NCI-H69 (cell line): ENCODE measurements at regions not wholly inside any gene's neighbourhood (a gene's known extent, or its start where the extent isn't known, plus 50 kb on each side); places are given as distances from the start of the nearest gene placed in this dataset.

Experiments used
- DNase-seq: peaks from one replicate; lab custom pipeline; 2025; lab: John Stamatoyannopoulos, UW

DNA sequence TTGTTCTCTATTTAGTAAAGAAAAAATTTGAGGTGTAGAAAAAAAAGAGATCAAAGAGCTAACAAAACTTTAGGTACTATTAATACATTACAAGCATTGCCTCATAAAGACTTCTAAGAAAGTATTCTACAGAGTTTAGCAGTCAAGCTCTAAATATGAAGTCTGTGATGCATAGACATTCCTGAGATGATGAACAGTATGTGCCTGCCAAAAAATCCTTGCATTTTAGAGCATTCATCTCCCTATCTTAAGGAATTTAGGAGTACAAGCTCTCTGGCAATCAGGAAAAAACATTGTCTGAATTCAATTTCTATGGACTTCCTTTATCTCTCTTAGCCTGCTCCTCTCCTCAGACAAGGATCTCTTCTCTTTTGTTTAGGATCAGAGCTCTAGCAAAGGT, 202.6 kb upstream of the LRFN5 start:
- DNase-seq = no peak

DNA sequence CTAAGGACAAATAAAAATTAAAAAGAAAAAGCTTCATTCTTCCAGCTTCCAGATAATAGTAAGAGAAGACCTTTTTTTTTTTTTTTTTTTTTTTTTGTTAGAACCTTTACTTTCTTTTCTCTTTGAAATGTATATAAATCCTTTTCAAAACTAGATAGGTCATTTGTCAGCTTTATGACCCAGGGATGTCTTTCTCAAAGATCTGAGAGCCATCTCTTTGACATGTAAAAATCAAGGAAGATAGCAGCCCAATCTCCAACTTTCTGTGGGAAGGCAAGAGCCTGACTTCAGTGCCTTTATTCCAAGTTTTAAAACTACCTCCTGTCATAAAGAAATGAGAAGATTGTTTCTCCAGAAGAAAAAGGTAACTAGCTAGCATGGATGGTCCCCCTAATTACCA, 203.3 kb upstream of the LRFN5 start:
- no peak for DNase-seq

DNA sequence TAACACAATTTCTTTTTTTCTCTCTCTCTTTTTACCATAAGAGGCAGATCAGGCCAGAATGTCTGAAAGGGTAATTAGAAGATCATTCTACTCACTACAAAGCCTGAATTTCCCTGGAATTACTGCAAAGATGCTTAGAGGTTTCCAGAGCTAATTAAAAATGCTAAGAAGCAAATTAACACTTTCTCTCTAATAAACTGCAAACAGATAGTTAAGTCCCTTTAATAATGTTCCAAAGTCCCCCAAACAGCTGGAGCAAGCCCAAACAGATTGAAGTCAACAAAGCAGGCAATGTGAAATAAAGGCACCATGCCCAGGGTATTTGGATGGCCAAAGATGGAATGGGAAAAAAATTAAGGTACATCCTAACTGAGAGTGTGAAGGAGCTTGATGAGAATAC, 208.8 kb upstream of the LRFN5 start:
- DNase-seq = no peak

DNA sequence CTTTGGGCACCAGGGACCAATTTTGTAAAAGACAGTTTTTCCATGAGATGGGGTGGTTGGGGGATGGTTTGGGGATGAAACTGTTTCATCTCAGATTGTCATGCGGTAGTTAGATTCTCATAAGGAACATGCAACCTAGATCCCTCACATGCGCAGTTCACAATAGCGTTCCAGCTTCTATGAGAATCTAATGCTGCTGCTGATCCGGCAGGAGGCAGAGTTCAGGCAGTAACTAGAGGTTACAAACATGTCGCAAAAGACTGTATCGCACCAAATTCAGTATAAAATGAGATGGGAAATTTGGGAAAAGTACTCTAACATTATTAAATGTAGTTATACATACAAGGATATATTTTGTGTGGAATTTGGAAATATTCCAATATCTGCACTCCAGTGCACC, 213.2 kb upstream of the LRFN5 start:
- no peak for DNase-seq

DNA sequence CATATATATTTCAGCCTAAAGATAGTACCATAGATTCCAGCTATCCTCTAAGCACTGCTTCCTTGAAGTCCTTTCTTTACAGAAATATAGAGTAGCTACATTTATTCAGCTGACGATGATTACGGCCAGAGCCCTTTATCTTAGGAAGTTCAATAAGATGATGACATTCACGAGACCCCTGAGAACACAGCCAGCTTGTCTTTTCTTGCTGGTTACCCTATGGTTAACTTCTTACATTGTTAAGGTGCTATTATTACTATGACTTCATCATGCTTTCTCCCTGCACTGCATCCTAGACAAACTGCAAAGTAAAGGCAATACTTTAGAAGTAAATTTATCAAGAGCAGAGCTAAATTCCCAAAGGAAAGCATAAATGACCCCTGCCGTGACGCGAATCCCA, 214.4 kb upstream of the LRFN5 start:
- DNase-seq = no peak

DNA sequence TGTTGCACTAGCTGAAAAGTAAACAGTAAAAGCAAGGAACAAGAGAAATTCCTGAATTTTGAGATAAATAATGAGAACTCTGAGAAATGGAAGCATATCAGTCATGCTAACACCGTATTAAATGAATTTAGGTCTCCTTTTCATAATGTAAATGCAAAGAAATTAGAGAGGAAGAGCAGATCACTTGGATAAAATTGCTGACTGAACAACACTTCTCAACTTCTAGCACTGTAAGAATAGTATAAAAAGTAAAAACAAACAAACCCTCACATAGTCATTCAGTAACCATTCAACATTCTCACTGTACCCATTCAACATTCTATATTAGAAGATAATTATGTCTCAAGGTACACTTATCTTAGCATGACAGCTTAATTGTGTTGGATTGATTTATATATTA, 217.3 kb upstream of the LRFN5 start:
- DNase-seq = no peak

DNA sequence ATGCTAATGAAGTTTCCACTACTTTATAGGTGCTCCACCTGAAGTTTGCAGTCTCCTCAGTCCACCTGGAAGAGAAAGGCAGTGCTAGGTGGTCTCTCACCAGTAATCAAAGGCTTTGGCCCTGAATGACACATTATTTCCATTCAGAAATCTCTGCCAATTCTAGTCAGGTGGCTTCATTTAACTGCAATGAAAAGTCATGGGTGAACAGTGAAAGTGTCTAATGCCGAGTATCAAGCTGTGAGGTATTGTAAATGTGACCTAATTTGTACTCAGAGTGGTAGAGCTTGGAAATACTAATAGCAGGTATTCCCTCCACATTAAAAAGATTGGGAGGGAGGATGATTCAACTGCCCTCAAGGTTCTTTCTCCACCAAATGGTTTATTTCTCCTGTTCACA, 220.9 kb upstream of the LRFN5 start:
- peak; percentile 90 for DNase-seq

DNA sequence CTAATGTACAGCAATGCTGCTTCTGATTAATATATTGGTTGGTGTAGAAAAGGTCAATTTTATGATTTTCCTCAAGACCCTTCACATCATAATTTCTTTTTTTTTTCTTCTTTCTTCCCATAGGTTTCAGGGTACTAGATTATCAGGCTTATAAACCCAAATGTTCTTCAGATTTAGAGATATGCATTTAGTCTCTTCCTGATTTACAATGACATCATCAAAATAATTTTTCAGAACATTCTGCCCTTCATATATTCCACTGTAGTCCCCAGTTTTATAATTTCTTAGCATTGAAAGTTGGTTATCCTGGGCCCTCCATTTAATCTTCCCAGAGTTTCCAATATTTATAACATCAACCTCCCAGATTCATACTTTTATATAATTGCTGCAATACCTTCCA, 226.7 kb upstream of the LRFN5 start:
- no peak for DNase-seq

DNA sequence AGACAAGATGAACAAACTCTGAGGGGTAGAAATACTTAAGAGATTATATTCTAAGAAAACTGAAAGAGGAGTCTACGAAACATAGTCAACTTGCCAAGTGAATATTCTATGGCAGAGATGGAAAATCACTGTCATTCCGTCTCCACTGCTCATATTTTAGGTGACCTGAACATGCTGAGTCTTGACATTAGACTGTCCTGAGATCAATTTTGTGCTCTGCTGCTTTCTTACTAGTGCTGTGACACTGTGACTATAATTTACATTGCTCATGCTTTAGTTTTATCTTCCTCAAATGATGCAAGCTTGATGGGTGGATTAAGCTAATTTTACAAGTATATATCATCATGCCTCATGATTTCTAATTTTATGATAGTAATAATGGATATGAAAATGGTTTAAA, 228.2 kb upstream of the LRFN5 start:
- no peak for DNase-seq

DNA sequence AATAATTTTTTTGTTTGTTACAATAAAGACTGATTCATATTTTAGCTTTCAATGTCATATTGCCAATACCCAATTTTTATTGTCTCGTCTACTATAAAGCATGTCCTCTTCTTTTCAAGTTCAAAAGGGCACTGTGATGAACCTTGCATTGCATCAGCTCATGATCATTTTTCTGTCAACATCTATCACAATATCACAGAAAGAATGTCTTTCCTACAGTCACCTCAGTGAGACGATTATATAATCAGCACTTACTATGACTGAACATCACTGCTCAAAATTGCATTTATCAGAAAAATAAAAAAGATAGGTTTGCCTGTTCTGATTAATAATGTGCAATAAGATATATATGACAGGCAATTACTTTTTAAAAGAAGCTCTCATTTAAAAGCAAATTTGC, 228.7 kb upstream of the LRFN5 start:
- DNase-seq = no peak

DNA sequence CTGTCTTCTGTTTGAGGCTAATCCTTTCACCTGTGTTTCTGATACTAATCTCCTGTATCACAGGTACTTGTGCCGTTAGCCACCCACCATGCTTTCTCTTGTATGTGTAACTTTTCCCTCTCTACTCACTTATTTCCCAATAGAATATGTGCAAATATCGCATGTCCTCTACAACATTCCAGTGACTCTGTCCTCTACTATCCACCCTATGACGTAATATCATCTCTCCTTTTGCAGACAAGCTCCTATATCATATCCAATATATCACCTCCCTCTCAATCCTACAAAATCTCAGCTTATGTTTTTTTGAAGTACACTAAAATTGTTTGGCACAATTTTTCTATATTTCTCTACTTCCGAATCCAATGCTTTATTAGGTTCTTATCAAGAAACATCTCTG, 232.6 kb upstream of the LRFN5 start:
- DNase-seq = no peak

DNA sequence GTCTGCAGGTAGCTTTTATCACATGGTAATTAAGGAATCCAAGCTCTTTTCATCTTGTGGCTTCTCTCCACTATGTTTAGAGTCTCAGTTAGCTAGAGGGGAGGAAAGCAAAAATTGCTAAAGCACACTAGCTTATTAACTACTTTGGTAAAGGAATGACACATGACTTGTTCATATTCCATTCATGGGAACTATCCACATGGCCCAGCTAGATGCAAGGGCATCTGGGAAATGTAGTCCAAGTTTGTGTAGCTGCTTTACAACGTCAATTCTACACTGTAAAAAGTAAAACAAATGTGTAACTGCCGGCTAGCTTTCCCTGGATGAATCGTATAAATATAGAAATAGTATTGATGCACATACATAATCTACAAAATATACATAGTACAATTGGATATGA, 244.5 kb upstream of the LRFN5 start:
- peak; percentile 48 for DNase-seq

DNA sequence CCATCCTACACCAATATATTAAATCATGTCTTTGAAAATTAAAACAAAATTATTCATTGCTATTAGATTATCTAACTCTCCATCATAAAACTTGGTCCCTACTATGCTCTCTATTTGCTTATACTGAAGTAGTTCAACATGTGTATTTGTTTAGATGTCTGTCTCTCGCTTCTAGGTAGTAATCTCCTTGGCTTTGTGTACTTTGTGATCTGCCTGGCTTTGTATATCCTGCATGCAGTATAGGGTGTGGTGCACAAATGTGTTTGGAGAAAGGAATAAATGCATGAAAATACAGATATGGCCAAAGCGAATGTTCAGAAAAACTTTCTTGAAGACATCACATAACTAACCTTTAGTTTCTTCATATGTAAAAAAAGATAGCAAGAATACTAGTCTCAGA, 246.6 kb upstream of the LRFN5 start:
- DNase-seq = peak; percentile 27

DNA sequence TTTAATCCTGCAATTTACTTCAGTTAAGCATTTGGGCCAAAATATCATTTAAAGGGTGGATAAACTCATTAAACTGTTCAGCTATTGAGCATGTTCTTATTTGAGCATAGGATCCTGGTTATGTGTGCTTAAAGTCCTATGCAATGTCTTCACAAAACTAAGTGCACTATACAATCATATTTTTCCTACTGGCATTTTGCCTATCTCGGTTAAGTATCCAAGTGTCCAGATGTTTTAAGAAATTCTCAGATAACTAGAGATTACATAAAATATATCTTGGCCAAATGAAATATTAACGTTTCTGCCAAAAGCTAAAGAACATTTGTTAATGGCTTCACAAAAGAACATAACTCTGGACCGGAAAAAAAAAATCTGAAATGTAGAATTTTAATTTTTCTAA, 250.8 kb upstream of the LRFN5 start:
- no peak for DNase-seq

DNA sequence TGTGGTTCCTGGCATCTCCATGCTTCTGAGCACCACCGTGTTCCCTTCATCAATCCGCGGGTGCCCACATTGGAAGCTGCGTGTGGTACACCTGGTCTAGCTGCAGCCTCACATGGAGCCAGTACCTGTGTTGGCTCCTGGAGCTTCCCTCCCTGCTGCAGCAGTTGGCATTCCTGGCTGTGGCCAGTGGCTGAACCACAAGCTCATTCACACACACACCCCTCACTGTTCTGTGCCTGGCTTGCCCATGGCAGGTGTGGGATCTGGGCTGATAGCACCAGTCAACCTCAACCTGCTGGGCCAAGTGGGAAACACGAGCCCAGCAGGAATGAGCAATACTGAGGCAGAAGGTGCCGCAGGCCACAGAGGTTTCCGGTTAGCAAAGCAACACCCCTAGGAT, 256.2 kb upstream of the LRFN5 start:
- DNase-seq = no peak

DNA sequence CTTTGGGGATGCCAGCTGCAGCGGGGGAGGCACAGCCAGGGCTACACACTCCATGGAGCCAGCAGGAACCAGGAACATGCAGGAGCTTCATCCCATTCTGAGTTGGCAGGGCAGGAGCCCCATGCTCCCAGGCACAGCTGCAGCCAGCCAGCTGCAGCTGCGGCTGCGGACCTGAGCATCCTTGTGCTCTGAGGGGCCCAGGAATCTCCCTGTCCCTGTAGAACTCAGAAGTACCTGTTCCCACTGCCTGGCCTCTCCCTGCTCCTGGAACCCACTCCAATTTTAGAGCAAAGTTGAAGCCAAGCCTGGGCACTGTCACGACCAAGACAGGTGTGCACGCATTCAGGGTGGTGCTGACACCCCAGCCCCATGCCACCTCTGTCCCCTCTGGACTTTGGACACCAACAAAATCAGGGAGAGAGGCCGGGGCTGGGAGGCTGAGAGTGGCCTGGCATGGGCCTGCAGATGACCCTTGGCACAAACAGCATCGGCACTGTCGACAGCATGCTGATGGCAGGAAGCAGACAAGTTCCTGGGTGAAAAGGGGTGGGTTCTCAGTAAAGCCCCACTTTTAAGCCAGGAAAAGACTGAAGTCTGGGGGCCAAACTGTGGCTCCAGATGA, 257.3 kb upstream of the LRFN5 start:
- no peak for DNase-seq

DNA sequence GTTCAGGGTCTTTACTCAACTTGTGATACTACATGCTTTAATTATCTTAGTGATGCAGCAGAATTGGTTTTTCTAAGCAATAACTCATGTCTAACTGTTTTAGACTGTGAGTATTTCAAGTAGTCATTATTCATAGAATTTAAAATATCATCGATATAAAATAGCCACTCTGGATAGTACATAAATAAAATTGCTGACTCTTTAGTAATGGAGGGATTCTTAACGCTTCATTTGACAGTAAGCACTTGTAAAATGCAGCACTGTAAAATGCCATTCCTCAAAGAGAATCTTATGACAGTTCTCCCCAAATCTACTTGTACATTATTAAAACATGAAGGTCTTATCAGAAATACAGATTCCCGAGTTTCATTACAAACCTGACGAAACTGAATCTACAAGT, 262.8 kb upstream of the LRFN5 start:
- DNase-seq = no peak

DNA sequence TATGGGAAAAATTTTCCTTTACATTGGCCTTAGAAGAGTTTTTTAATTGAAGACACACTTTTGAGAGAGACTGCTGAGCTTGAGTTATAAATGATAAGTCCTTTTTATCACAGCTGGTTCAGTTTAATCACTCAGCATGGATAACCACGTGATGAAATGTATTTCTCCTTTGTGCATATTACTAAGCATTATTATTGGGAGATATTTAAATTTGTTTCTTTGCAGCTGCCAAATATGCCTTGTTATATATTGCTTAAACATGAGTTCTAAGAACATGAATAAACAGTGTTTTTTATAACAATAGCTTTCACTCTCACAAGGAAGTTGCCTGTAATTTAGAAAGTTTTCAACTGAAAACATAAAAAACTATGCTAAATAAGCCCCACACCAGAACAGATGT, 293.5 kb upstream of the LRFN5 start:
- no peak for DNase-seq

DNA sequence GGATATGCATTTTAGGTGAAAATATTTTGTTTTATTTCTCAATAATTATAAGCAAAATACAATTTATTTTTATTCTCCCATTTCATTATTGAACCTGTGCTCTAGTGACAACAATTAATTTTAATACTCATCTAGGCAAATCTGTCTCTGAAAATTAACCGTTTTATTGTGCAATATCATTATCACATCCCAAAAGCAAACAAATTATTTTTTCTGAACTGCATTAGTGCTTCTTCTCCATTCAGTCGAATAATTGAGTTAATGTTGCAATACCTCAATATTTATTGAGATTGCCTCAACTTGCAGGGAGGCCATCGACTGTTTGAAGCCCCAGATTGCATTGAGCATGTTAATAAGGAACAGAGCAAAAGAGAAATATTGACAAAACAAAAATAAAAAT, 303.2 kb upstream of the LRFN5 start:
- DNase-seq = peak; percentile 52

DNA sequence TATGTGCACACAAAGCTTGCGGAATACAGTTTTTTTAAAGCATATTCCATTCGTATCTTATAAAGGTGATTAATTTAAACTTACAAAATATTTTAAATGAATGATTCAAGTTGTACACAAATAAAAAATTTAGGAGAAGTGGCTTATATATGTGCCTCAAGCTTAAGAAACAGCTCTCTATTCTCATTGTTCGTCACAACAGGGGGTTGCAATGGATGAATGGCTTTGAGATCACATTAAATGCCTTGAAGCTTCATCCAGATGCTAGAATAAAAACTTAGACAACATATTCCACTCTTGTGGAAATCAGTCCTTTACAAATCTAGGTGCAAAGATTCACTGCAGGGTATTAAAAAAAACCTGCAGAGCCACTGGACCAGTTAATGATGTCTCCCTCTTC, 303.9 kb upstream of the LRFN5 start:
- peak; percentile 79 for DNase-seq

DNA sequence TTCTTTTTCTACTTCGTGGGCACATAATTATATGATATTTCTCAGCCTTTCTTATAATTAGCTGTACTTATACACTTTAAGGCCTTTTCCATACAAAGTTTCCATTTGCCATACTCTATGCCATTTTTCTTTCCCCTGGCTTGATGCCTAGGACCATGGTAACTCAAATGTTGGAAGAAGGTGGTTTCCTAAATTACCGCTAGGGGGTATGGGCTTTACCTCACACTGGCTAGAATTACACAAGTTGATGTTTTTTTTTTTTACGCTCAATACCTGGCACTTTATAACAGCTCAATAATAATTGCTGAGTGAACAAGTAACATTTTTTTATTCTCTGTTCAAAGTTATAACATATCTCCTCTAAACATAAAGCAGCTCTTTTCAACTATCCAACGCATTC, 306.8 kb upstream of the LRFN5 start:
- no peak for DNase-seq

DNA sequence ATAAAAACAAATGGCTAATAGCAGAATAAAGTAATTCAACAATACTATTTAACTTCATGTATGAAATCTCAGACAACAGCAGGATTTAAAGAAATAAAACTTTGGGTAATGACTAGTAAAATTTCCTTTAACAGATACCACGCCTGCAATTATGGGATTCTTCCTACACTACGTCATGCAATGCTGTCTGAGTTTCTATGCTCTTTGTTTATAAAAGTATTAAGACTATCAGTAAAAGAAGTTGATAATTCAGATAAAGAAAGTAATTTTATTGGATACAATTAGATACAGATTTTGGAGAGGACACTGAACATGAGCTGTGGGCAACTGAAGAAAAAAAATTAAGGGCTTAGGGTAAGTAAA, 308.4 kb upstream of the LRFN5 start:
- DNase-seq = no peak

DNA sequence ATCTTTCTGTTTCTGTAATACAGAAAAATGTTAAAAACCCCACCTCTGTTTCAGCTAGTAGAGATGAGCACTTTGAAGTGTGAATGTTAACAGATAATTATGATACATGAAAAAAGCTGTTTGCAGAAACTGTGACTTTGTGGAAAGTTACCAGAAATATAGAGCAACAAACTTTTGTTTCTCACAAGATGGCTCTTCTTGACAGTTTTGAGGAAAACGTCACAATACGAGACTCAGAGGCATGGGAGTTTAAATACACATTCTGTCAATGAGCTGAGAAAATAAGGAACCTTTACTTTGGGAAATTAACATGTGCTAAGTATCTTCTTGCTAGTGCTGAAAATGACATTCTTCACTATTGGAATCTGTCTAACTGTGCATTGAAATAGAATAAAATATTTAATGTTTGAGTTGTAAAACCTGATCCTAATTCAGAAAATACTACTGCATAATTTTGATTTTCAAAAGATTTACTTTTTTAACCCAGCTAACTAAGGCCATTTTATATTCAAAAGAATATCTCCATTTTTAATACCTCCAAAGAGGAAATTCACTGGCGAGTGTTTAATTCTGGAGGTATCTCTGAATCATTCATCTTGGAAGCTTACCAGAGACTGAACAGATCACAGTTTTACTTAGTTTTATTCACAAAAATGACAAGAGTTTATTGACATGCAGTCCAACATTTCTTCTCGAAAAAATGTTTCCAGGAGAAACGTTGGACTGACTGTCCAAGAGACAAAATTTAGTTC, 308.9 kb upstream of the LRFN5 start:
- DNase-seq = no peak

DNA sequence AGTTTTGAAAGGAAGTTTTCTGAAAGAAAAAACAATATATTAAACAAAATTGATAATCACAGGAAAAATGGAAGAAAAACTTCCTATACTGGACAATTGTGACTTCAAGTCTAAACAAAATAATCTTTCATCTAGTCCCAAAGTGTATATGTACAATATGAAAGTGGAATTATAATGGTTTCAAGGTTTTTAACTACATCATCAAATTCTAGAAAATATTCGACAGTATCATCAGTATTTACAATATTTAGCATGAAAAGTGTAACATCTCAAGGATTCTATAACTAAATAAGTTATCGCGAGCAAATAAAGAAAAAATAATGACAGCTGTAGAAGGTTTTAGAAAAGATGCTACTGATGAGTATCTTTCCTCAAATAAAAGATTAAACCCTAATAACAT, 310.9 kb upstream of the LRFN5 start:
- no peak for DNase-seq
